ENCODE measurements at regions not wholly inside any gene's neighbourhood (a gene's known extent, or its start where the extent isn't known, plus 50 kb on each side); places are given as distances from the start of the nearest gene placed in this dataset.

DNA sequence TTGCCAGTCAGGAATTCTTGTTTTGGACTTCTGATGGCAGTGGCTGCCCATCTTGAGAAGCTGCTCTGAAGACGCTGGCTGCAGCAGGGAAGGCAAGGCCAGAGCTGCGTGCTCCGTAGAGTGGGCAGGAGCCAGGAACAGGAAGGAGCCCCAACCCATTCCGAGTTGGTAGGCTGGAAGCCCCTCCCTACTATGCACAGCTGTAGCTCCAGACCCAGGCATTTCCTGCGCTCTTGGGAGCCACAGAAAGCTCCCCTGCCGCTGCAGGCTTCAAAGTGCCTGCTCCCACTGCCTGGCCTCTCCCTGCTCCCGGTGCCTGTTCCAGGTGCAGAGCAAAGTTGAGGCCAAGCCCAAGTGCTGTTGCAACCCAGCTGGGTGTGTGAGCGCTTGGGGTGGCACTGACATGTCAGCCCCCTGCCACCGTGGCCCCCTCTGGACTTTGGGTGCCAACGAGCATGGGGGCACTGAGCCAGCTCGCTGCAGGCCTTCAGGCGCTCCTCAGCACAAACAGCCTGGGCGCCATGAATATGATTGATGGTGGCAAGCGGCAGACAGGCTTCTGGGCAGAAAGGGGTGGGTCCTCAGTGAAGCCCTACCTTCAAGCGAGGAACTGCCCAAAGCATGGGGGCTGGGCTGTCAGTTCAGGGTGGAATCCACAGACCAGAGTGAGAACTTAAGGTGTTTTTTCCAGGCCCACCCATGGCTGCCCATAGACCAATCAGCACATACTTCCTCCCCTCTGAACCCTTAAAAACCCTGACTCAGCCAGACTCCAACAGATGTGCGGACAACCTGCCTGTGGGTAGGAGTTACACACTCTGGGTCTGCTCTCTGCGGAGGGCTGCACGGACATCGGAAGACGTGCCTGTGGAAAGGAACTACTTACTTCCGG is 677.2 kb upstream of the INTU start:
- TF ChIP-seq, protein P1, sequence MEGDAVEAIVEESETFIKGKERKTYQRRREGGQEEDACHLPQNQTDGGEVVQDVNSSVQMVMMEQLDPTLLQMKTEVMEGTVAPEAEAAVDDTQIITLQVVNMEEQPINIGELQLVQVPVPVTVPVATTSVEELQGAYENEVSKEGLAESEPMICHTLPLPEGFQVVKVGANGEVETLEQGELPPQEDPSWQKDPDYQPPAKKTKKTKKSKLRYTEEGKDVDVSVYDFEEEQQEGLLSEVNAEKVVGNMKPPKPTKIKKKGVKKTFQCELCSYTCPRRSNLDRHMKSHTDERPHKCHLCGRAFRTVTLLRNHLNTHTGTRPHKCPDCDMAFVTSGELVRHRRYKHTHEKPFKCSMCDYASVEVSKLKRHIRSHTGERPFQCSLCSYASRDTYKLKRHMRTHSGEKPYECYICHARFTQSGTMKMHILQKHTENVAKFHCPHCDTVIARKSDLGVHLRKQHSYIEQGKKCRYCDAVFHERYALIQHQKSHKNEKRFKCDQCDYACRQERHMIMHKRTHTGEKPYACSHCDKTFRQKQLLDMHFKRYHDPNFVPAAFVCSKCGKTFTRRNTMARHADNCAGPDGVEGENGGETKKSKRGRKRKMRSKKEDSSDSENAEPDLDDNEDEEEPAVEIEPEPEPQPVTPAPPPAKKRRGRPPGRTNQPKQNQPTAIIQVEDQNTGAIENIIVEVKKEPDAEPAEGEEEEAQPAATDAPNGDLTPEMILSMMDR (IDR thresholded peaks at IDR 0.05) = no peak
- no peak for TF ChIP-seq POLR2A (IDR thresholded peaks at IDR 0.05)

Measured in Peyer's patch (tissue), 4 donors.